ENCODE measurements at regions not wholly inside any gene's neighbourhood (a gene's known extent, or its start where the extent isn't known, plus 50 kb on each side); places are given as distances from the start of the nearest gene placed in this dataset.

DNA sequence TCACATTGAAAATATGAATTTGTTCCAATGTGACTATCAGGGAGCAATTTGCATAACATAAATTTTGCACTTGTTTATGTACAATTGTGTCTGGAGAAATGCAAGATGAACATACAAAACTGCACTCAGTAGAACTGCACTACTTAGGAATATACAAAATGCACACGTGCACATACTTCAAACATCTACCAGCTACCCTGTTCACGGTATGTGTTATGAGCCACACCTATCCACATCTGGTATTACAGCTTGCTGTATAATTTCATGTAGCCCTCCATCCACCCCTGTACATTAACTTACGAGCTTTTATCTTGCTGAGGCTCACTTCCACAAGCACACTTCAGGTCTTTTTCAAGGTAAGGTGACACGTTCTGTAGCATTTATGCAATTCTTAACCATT is 373.5 kb upstream of the ZEB2 start:
- no peak for DNase-seq (ENCODE audit: low read depth)

DNA sequence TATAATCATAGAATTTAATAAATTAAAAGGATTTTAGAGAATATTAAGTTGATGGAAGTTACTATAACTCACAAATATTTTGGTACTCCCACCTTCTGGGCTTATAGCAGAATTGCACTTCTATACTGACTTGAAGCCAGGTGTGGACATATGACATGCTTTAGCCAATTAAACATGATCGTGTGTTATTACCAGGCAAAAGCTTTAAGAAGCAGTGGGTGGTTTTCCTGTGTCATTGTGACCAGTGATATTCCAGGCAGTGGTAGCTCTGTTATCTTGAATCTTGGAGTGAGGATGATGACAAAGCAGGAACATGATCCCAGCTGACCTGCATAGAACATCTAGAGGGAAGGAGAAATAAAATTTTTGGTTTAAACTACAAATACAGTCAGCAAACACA is 370.9 kb upstream of the ZEB2 start:
- peak; percentile 52 for DNase-seq (ENCODE audit: low read depth)

DNA sequence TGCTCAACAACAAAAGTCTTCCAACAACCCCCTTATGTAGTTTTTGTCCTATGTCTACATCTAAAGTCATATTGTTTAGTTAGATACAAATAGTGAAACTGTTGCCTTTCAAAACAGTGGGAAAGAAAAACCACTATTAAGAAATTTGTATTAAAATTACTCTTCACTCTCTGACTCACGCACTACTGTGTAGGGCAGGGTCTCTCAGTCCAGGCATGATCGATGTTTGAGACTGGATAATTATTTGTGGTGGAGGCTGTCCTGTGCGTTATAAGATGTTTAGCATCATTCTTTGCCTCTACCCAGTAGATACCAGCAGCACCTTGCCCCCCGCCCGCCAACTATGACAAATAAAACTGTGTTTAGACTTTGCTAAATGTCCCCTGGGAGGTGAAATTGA is 369.4 kb upstream of the ZEB2 start:
- DNase-seq (ENCODE audit: low read depth) = no peak

DNA sequence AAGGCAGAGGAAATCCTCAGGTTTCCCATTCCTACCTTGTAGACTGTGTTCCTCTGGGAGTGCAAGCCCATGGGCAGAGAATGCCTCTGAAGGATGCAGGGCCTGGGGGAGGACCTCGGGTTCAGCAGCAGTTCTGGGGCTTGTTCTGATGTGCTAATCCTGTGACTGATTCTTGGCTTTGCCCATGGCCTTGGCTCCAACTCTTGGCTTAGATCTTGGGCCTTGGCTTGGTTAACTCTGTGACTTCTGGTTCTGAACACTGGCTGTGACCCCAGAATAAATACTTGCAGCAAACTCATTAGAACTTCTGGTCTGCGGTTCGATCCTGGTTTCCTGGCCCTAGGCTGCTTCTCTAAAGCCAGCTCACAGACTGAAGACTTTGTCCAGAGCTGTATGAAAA is 366.9 kb upstream of the ZEB2 start:
- DNase-seq (ENCODE audit: low read depth) = no peak

DNA sequence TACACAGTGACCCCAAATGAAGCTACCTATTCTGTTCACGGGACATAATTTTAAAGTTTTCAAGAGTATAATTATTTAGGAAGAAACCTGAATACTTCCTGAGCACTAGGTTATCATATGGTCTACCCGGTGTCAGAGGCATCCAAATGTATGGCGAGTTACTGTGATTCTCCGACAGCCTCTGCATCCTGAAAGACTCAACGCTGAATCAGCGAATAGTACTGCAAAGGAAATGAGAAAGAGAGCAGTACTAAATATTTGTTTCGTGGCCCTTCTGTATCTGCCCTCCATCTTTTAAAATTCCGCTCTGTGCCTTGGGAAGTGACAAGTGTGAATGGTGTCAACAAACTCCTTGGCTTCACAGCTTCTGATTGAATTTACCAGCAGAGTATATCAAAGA is 358.0 kb upstream of the ZEB2 start:
- no peak for DNase-seq (ENCODE audit: low read depth)

DNA sequence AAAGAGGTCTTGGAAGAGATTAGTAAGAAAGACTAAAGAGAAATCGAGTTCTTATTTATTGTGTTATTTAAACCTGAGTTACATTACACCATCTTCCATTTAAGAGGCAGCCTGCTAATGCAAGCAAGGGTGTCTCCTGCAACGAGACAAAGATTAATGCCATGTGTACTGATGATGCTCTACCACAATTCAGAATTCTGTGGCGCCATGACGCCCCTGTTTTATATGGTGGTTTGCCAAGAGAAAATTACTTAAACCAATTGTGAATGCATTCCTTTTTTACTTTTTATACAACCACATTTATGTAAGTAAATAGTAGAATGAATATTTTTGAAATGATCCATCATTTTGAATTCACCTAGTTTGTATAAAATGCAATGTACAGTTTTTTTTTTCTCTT is 356.1 kb upstream of the ZEB2 start:
- no peak for DNase-seq (ENCODE audit: low read depth)

DNA sequence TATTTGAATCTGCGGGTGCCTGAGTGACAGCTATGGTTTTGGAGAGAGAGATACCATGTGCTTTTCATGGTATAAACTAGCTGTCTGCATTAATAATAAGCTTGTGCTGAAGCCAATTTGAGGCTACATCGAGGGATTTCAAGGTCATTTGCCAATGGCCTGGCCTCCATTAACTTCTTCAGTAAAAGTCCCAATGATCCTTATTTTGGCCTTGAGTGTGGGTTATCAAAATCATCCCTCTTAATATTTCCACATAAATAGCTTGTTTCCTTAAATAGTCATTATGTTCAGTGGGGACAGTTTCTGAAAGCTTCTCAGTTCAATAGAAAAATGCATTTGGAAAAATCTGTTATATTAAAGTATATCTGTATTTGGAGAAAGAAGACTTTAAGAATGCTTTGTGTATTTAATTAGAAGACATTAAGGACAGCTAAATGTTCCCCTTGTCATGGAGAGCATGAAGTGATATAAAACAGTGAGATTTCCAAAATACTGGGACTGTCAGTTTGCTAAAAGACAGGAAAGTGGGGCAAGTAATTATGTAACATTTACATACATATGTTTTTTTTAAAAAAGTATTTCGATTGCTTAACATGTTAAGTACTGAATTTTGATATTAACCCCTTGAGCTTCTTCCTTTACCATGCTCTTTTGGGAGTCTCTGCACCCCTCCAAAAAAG is 355.5 kb upstream of the ZEB2 start:
- no peak for DNase-seq (ENCODE audit: low read depth)

DNA sequence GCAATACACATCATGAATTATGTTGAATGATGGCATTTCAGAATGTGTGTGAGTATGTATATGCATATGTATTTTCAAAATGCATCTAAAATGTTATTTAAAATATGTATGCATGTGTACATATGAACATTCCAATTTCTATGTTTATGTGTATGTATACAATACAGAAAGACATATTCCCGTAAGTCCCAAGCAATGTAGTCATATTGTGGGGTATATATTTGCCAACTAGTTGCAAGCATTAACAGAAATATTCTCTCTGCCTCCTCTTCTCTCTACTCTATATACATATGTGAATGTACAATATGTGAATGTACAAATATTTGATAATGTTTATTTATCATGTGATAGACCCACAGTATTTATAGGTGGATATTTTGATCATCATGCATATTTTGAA is 345.8 kb upstream of the ZEB2 start:
- no peak for DNase-seq (ENCODE audit: low read depth)

DNA sequence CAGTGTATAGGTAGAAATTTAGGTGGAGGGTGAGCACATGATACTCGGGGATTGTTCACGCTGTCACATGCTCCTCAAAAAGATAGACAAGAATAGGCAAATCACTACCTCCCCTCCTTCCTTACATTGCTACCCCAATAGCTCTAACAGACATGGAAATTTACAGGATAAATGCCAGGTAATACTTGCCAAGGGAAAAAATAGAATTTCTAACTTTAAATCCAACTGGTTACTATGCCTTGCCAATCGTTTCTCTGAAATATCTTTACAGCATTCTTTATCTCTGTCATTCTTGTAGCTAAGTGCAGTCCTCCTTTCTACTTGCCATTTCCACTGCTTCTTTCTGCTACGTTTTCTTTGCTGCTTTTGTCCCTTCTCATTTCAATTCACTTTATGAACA is 339.8 kb upstream of the ZEB2 start:
- DNase-seq (ENCODE audit: low read depth) = no peak

DNA sequence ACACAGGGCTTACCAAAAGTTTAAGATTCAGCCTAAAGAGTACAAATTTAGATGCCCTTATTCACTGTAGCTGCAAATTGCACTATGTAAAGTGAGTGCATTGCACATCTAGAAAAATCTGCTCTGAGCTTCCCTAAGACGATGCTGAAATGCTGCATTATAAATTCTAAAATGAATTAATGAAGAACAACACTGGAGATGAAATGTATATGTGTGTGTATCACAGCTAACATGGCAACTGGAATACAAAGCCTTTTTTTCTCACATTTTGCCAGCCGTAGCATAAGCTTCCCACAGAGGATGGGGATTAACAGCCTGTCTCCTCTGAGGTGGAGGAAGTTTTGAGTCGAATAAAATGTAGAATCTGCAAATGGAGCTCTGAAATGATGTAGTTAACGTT is 338.3 kb upstream of the ZEB2 start:
- DNase-seq (ENCODE audit: low read depth) = no peak

DNA sequence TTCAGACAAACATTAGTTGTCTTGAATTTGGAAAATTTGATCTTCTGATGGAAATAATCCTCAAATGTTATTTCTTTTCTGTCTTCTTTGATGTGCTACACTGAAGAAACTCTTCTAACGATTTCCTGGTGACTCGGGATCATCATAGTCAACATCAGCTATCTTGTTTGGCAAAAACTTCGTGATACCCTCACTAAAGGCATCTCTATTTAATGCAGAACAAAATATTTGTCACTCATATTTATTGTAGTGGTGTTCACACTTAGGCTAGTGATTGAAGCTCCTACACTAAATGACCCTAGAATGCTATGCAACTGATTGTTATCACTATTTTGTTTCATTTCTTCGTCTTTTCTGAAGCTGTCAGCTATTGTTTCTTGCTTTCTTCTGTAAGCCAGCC is 334.7 kb upstream of the ZEB2 start:
- DNase-seq (ENCODE audit: low read depth) = no peak

DNA sequence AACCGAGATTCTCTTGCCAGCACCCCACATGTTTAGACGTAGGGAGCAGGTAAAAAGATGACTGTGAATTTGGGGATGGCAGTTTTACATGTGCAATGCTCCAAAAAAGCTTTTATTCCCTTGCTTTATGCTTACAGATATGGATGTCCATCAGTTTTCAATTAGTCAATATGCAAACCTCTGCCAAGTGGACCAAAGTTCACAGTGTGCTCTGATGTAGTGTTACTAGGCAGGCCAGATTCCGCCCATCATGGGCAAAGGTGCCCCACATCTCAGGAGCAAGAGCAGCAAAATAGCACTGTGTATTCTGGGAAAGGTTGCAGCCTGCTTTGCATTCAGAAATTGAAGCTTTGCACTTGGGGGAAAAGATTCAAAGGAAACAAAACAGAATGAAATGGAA is 329.7 kb upstream of the ZEB2 start:
- no peak for DNase-seq (ENCODE audit: low read depth)

DNA sequence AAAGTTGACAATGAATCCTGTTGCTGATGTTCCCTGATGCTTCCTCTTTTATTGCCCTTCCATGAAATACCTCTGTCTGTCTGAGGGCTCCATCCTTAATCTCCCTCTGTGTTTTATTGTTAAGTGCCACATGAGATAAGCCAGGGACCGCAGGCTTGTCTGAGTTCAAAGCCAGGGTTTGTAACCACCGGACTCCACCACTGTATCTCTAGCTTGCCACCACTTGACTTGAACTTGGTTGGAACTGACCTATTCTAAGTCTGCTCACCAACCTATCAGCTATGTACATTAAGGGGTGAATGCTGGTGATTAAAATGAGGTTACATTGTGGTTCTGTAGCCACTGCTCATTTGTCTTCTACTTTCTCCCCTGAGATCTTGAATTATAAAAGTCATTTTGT is 328.5 kb upstream of the ZEB2 start:
- no peak for DNase-seq (ENCODE audit: low read depth)

DNA sequence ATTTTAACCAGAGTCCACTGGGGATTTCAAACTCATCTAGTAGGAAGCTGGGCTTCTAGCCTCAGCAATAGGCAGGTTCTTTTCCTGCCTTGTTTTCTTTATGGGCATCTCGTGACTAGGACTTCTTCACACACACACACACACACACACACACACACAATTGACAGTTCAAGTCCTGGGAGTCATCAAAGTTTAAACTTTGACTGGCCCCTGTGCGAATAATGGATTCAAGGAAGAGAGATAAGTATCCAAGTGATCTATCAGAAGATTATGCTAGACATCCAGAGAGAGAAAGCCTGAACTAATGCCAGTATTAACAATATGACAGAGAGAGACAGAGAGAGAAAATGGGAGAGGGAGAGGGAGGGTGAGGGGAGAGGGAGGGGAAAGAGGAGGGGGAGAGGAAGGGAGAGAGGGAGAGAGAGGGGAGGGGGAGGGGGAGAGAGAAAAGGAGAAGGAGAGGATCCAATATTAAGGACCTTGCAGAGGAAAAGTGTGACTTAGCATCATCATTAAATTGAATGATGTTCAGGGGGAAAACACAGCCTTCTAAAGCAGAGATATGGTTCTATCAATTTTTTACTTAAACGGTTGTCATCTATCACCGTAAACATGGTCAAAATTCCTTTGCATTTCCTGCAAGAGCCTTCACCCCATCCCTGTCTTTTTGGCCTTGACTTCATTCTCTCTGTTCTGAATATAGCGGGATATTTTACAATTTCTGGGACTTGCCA is 327.6 kb upstream of the ZEB2 start:
- no peak for DNase-seq (ENCODE audit: low read depth)

DNA sequence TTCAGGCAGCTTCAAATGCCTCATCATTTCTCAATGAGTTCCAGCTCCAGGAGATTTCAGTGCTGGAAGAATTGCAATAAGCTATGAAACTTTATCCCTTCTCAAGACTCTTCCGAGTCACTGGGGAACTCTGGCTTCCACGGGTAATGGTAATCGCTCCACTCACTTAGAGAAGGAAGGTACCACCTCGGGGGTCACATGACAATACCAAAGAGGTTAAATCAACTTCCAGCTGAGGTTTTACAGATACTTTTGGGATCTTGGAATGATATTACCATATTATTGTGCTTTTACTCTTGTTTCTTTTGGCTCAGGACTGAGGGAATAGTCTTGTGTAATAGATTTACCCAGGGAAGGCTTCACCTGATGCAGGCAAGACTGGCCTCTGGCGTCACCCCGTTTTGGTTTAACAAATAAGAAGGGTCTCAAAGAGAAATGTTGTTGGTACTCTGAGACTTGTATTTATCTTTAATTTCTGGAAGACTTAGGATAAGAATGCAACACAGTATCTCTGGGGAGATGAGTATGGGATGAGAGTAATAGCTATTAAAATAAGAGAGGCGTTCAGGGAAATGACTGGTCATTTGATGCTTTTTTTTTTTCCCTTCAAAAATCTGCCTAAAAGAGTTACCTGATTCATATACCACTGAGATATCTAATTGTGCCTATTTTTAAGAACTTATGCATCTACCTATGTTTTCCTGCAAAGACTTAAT is 316.9 kb upstream of the ZEB2 start:
- DNase-seq (ENCODE audit: low read depth) = peak; percentile 69

DNA sequence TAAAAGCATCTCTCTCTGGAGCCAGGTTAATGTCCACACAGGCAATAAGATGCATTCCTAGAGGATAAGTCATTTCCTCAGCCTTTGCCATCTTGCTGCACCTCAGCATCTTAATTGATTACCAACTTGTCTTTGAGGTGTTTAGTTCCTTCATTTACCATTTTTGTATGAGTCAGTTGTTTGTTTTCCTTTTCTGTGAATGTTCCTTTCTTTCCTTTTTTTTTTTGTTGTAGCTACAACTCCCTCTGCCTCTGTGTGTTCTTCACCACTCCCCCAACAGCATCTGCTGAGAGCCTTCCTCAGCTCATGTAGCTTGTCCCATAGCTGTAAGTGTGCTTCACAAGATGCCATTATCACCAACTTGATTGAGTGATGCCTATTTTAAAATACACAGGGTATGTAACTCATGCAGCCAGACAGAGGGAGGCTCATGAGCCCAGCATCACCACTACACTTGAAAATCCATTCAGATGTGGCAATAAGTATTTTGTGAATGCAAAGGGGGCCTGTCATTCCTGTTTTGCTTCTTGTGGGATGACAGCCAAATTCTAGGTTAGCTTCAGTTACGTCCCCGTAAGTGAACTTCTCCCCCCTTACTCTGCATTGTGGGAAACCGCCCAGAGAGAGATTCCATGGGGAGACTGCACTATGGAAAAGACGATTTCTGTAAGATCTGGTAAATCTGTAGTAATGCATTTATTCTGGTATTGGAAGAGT is 315.9 kb upstream of the ZEB2 start:
- DNase-seq (ENCODE audit: low read depth) = peak; percentile 59

DNA sequence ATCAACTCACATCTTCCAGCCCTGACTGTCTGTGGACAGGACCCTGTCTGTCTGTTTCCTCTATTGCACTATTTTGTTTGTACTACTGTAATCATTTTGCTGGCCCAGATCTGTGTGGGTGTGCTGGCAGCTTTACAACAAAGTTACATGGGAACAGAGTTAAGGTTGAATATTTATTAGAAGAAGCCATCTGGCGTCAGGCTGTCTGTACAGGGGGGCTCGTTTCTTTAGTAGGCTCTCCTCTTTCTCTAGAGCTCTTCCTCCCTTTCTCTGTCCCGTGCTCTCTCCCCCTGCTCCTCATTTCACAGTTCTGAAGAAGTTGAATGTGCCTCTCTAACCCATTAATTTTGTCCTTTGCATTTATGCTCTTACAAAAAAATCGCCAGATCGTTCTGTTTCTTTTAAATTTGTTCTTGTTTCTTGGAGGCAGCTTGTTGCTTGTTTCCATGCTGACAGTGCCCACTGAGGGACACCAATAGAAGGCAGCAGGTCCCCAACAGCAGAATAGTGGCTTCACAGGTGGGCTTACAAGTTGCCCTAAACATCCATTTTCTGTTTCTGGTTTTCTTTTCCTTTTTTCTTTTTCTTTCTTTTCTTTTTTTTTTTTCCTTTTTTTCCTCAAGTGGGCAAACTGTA is 315.2 kb upstream of the ZEB2 start:
- DNase-seq (ENCODE audit: low read depth) = peak; percentile 63

DNA sequence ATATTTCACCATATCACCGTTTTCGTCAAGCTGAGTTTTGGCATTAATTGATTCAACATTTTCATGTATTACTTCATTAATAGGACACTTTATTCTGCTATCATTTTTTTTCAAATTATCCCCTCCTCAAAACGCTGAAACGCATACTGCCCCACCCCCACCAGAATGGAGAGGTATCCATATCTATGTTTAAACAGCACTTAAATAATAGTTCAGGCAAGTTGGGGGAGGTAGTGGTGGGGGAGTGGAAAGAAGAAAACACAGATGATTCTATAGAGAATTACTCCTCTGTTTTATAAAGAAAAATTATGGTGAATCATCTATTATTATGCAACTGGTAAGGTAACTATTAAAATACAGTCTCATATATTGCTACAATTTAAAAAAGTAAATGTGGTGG is 314.4 kb upstream of the ZEB2 start:
- no peak for DNase-seq (ENCODE audit: low read depth)

DNA sequence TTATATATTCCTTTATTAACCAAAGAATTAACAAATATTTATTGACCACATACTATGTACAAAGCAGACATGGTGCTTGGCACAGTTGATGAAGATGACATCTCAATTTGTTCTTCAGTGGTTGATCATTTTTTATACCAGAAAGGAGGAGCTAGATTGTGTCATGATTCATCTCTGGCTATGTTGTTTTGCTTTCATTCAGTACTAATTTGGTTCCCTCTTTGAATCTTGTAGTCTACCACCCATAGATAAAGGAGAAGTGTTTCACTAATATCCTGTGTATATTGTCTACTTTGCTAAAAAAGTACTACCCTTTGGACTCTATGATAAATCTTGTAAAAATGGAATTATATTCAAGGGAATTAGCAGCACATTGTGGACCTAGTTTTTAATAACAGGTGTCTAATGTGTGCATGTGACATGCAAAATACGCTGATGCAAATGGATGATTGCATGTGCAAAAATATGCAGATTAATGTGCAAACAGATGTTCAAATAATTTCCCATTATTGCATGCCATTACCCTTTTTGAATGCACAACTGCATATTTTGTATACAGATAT is 313.2 kb upstream of the ZEB2 start:
- DNase-seq (ENCODE audit: low read depth) = no peak

DNA sequence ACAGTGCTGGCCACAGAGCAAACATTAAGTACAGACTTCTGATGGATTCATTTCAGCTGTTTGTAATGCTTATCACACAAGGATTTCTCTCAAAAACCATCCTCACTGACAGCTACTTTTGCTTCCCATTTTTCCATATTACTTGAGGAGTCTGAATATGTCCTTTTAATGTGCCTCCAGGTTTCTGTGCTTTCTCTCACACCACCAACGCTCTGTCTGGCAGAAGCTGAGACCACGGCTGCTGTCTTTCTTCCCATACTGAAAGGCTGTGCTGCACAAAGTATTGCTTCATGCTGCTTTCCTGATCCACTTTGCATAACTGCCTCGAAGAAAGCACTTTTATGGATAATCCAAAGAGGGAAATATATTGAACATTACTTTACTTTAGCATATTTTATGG is 312.1 kb upstream of the ZEB2 start:
- no peak for DNase-seq (ENCODE audit: low read depth)

DNA sequence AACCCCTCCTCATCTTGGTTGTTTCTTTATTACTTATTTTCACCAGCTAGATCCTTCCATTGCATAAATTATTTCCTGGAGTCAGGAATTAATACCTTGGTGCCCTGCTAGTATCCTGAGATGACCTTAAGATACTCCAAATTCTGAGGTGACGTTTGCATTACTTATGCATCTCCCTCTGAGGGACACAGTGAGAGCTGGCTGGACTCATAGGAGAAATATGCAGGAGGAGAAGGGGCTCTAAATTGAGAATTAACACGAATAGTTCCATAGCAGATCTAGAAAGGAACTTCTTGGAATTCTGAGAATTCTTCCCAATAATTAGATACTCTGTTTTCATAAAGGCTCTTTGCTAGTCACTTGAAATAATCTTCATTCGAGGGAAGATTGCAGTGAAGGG is 310.6 kb upstream of the ZEB2 start:
- DNase-seq (ENCODE audit: low read depth) = no peak

DNA sequence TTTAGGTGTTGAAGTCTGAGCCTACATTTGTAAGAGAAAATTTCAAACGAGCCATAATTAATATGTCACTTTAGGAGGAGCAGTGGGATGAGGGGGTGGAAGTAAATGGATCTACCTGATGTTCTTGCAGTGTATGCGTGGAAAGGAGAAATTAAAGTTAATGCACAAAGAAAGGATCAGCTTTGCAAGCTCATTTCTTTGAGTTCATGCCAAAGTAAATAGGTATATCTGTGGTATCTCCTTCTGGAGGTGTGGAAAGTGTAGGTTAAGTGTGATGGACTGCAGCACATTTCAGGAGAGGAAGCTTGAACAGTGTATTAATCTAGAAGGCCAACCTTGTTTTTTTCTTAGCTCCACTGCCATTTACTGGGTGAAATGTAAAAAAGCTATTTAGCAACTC is 307.5 kb upstream of the ZEB2 start:
- DNase-seq (ENCODE audit: low read depth) = no peak

Measured in LHCN-M2 (cell line).